Naive thymus-derived CD4-positive, alpha-beta T cell (primary cell): ENCODE measurements at regions not wholly inside any gene's neighbourhood (a gene's known extent, or its start where the extent isn't known, plus 50 kb on each side); places are given as distances from the start of the nearest gene placed in this dataset.
"Not testable (repeated sequence)": the region's sequence is repeated elsewhere in the genome, so short reads cannot be mapped to it uniquely, and the experiment has no call there.

Experiments used
- ATAC-seq: fragments of 150-1000 bp; cut with Tn5 transposase; 2 replicates; pipeline ENCODE4 v1.10.0; 2021; ENCODE audit warnings: mild to moderate bottlenecking, moderate library complexity
- CTCF ChIA-PET: fragments of 350-600 bp; sonication (Branson Sonifier 250); formaldehyde crosslinking; loops from one replicate; lab custom pipeline; 2021; ENCODE audit warnings: antibody characterized with exemption; lab: Charles Lee
- POLR2A ChIA-PET: fragments of 350-600 bp; sonication (Branson Sonifier 250); formaldehyde crosslinking; loops from one replicate; lab custom pipeline; 2021; ENCODE audit warnings: antibody characterized with exemption, inconsistent platforms; lab: Charles Lee
- DNase-seq, 9 donors: peaks; one replicate each; pipeline versions ENCODE4 v3.0.0 to v3.0.0-alpha.2; 2020 to 2022; ENCODE audit warnings: mixed read lengths in 1 of 9
- H3K27ac ChIP-seq: one replicate; pipeline ENCODE4 v1.7.0; 2013; ENCODE audit warnings: mild to moderate bottlenecking, low read depth, low read length, moderate library complexity
- H3K27me3 ChIP-seq, 2 donors: one replicate each; pipeline ENCODE4 v1.7.0; 2013; ENCODE audit warnings: low read length in 2 of 2, mild to moderate bottlenecking in 2 of 2, moderate library complexity in 2 of 2; ENCODE audit not compliant: control insufficient read depth in 2 of 2, insufficient read depth in 2 of 2
- H3K36me3 ChIP-seq, 3 experiments: 1 replicate in 2 of 3; 2 replicates in 1 of 3; pipeline ENCODE4 v1.7.0; 2013; ENCODE audit warnings: low read length in 3 of 3, mild to moderate bottlenecking in 3 of 3, moderate library complexity in 1 of 3; ENCODE audit not compliant: insufficient read depth in 3 of 3, control insufficient read depth in 2 of 3
- H3K4me1 ChIP-seq, 2 donors: one replicate each; pipeline ENCODE4 v1.7.0; 2013; ENCODE audit warnings: low read length in 2 of 2, mild to moderate bottlenecking in 2 of 2, moderate library complexity in 1 of 2; ENCODE audit not compliant: control insufficient read depth in 2 of 2, insufficient read depth in 2 of 2
- H3K4me3 ChIP-seq: 2 replicates; pipeline ENCODE4 v1.7.0; 2013; ENCODE audit warnings: mild to moderate bottlenecking, low read length
- H3K9me3 ChIP-seq, 3 experiments: 1 replicate in 2 of 3; 2 replicates in 1 of 3; pipeline ENCODE4 v1.7.0; 2013; ENCODE audit warnings: low read length in 3 of 3; ENCODE audit not compliant: control insufficient read depth in 2 of 3
- H3K27ac Mint-ChIP-seq, 9 donors: one replicate each; pipeline ENCODE4 v1.8.0; 2020 to 2022; ENCODE audit warnings: mixed read lengths in 9 of 9, mild to moderate bottlenecking in 8 of 9, moderate library complexity in 5 of 9, inconsistent platforms in 2 of 9
- H3K27me3 Mint-ChIP-seq, 5 donors: one replicate each; pipeline ENCODE4 v1.8.0; 2021 to 2022; ENCODE audit warnings: mixed read lengths in 5 of 5, mild to moderate bottlenecking in 1 of 5
- H3K36me3 Mint-ChIP-seq, 5 donors: one replicate each; pipeline ENCODE4 v1.8.0; 2020 to 2022; ENCODE audit warnings: mixed read lengths in 5 of 5, mild to moderate bottlenecking in 3 of 5, inconsistent platforms in 1 of 5
- H3K4me1 Mint-ChIP-seq, 7 donors: one replicate each; pipeline ENCODE4 v1.8.0; 2020 to 2022; ENCODE audit warnings: mixed read lengths in 7 of 7, mild to moderate bottlenecking in 3 of 7, inconsistent platforms in 1 of 7
- H3K4me3 Mint-ChIP-seq, 10 donors: one replicate each; pipeline ENCODE4 v1.8.0; 2020 to 2022; ENCODE audit warnings: mild to moderate bottlenecking in 10 of 10, mixed read lengths in 10 of 10, moderate library complexity in 6 of 10, inconsistent platforms in 2 of 10
- H3K9me3 Mint-ChIP-seq, 11 donors: one replicate each; pipeline ENCODE4 v1.8.0; 2020 to 2022; ENCODE audit warnings: mixed read lengths in 11 of 11, mild to moderate bottlenecking in 4 of 11, inconsistent platforms in 1 of 11, moderate library complexity in 1 of 11
- intact Hi-C, 2 donors: fragments of 100-400 bp; cut with micrococcal nuclease; formaldehyde crosslinking; loops; one replicate each; pipeline ENCODE4 v1.15.1; 2023

DNA sequence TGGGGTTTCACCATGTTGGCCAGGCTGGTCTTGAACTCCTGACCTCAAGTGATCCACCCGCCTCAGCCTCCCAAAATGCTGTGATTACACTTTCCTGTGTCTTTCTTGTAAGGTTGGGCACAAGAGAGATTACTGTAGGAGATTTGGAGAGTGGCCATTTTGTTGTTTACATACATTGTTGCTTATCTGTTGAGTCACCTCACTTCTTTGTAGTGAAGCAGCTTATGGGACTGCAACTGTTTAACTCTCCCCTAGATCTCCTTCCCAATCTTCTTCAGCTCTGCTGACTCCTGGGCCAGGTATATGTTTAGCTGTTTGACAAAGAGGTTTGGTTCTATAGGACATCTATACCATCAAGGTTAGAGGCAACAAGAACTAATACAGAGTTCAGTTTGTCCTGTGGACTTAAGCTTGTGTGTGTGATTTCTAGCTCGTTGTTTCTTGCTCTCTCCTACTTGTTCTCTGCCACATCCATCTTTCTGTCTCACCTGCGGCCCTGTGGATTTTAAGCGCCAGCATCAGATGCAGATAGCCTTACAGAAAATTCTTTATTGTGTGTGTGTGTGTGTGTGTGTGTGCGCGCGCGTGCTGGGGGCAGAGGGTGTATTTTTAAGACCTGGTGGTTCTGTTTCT, 95.4 kb downstream of the HAUS1 start:
- ChIA-PET POLR2A (interaction anchor here (0.7 kb wide), 1 partner anchor 40 kb away, joined by 3 read pairs; no protein-coding TSS in a partner anchor), CTCF (interaction anchor here (0.5 to 1.0 kb wide), 5 partner anchors 13 to 458 kb away, joined by 3 to 4 read pairs (median 3); a partner anchor contains a TSS)
- H3K4me3 ChIP-seq: no peak overlapping the region
- no peak overlapping the region for H3K27ac ChIP-seq
- DNase-seq (no peak), ATAC-seq (no peak)
- Mint-ChIP-seq H3K27ac (peak overlapping the region in 8 of 9 donors; percentile 12 to 78 (median 50)), H3K36me3 (peaks cover 0 to 21% (median 9%) of the 10 kb centered on the region in 5 donors), H3K4me1 (peaks cover 35 to 78% (median 72%) of the 10 kb centered on the region in 7 donors), H3K27me3 (no peaks in the 10 kb centered on the region), H3K9me3 (no peaks in the 10 kb centered on the region), H3K4me3 (peak overlapping the region in 5 of 10 donors; percentile 21 to 59 (median 29))
- H3K9me3 ChIP-seq: no peaks in the 10 kb centered on the region
- peaks cover 10 to 16% of the 10 kb centered on the region in 2 donors for H3K4me1 ChIP-seq
- no peaks in the 10 kb centered on the region for H3K27me3 ChIP-seq
- H3K36me3 ChIP-seq: no peaks in the 10 kb centered on the region
- intact Hi-C loops: no loop called here

DNA sequence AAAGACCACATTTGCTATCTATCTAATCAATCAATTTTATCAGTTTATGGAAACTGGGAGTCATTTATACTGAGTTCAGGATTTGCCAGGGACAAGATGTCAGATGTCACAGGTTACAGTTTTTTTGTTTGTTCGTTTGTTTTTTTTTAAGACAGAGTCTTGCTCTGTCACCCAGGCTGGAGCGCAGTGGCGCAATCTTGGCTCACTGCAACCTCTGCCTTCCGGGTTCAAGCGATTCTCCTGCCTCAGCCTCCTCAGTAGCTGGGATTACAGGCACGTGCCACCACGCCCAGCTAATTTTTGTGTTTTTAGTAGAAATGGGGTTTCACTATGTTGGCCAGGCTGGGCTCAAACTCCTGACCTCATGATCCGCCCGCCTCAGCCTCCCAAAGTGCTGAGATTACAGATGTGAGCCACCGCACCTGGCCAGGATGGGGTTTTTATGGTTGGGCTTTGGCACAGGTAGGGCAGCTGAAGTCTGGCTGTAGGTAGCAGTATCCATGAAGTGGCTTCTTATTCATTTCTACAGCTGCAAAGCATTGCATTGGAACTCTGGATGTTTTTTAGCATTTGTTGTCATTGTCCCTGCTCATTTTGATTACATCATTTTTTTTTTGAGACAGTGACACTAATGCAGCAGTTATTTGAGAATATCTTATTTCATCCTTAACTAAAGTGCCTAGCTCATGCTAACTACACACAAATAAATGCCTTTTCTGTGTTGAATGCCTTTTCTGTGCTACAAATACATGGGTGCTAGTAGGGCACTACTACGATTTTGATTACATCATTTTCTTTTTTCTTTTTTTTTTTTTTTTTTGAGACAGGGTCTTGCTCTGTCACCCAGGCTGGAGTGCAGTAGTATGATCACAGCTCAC, 96.2 kb downstream of the HAUS1 start:
- H3K4me3 ChIP-seq, intact Hi-C loops: not testable (repeated sequence)

GRCh38 chr18:46204143-46204542, 100.0 kb downstream of the HAUS1 start:
- intact Hi-C loops: loop anchor here in 1 of 2 donors (1.0 to 2.0 kb wide), 2 partner anchors 9 to 13 kb away; no protein-coding TSS in a partner anchor
- ATAC-seq (no peak), DNase-seq (no peak)
- H3K27me3 ChIP-seq: no peaks in the 10 kb centered on the region
- H3K4me1 ChIP-seq: peaks cover 10 to 44% of the 10 kb centered on the region in 2 donors
- peak overlapping the region in 4 of 10 donors; percentile 9 to 59 (median 28) for H3K4me3 Mint-ChIP-seq
- ChIA-PET POLR2A (no interaction called here), CTCF (interaction anchor here (0.7 to 1.4 kb wide), 3 partner anchors 27 to 31 kb away, joined by 3 to 5 read pairs (median 3); a partner anchor contains a TSS)
- no peak overlapping the region for H3K4me3 ChIP-seq
- H3K9me3 ChIP-seq: no peaks in the 10 kb centered on the region
- peaks cover 0 to 15% (median 8%) of the 10 kb centered on the region in 5 donors for H3K36me3 Mint-ChIP-seq
- H3K27me3 Mint-ChIP-seq: no peaks in the 10 kb centered on the region
- H3K9me3 Mint-ChIP-seq: no peaks in the 10 kb centered on the region
- H3K4me1 Mint-ChIP-seq: peaks cover 49 to 96% (median 85%) of the 10 kb centered on the region in 7 donors
- peaks cover 0 to 3% (median 0%) of the 10 kb centered on the region in 3 experiments for H3K36me3 ChIP-seq
- H3K27ac ChIP-seq: peak overlapping the region; percentile 5
- peak overlapping the region in 8 of 9 donors; percentile 16 to 87 (median 36) for H3K27ac Mint-ChIP-seq

More for the DNA sequence above, 96.2 kb downstream of the HAUS1 start:
- ChIA-PET CTCF (interaction anchor here (0.9 to 1.0 kb wide), 2 partner anchors 12 to 27 kb away, joined by 3 to 4 read pairs; a partner anchor contains a TSS), POLR2A (interaction anchor here (0.7 kb wide), 1 partner anchor 41 kb away, joined by 3 read pairs; no protein-coding TSS in a partner anchor)
- not testable (repeated sequence) for H3K27ac ChIP-seq, H3K27me3 ChIP-seq, H3K36me3 ChIP-seq, DNase-seq, H3K27me3 Mint-ChIP-seq, H3K9me3 ChIP-seq, H3K9me3 Mint-ChIP-seq, ATAC-seq
- peaks cover 10 to 16% of the 10 kb centered on the region in 2 donors for H3K4me1 ChIP-seq
- peak overlapping the region in 7 of 9 donors; percentile 12 to 78 (median 48) for H3K27ac Mint-ChIP-seq
- H3K4me3 Mint-ChIP-seq: peak overlapping the region in 4 of 10 donors; percentile 8 to 41 (median 28)
- H3K4me1 Mint-ChIP-seq: peaks cover 35 to 86% (median 79%) of the 10 kb centered on the region in 7 donors
- H3K36me3 Mint-ChIP-seq: peaks cover 0 to 21% (median 9%) of the 10 kb centered on the region in 5 donors

- Mint-ChIP-seq H3K27me3 (no peaks in the 10 kb centered on the region), H3K4me1 (peaks cover 61 to 97% (median 86%) of the 10 kb centered on the region in 7 donors), H3K4me3 (peak overlapping the region in 3 of 10 donors; percentile 4 to 29 (median 6)), H3K36me3 (peaks cover 4 to 16% (median 5%) of the 10 kb centered on the region in 5 donors), H3K27ac (peak overlapping the region in 7 of 9 donors; percentile 7 to 81 (median 53)), H3K9me3 (no peaks in the 10 kb centered on the region)
- no peak for DNase-seq
- POLR2A ChIA-PET: interaction anchor here (0.6 kb wide), 1 partner anchor 21 kb away, joined by 3 read pairs; no protein-coding TSS in a partner anchor
- ATAC-seq: no peak
- Histone ChIP-seq H3K9me3 (no peaks in the 10 kb centered on the region), H3K4me1 (peaks cover 24 to 59% of the 10 kb centered on the region in 2 donors), H3K4me3 (no peak overlapping the region), H3K27ac (no peak overlapping the region), H3K27me3 (no peaks in the 10 kb centered on the region), H3K36me3 (peaks cover 0 to 3% (median 0%) of the 10 kb centered on the region in 3 experiments)
- intact Hi-C loops: no loop called here
- CTCF ChIA-PET: interaction anchor here (3.2 kb wide), 1 partner anchor 35 kb away, joined by 12 read pairs; a partner anchor contains a TSS
Measured at GRCh38 chr18:46207985-46208384, 103.8 kb downstream of the HAUS1 start.

GRCh38 chr18:46209161-46209560, 105.0 kb downstream of the HAUS1 start:
- H3K9me3 Mint-ChIP-seq: no peaks in the 10 kb centered on the region
- intact Hi-C loops: no loop called here
- H3K36me3 Mint-ChIP-seq: peaks cover 4 to 16% (median 5%) of the 10 kb centered on the region in 5 donors
- H3K4me3 ChIP-seq: no peak overlapping the region
- ChIA-PET CTCF (interaction anchor here (0.6 to 3.2 kb wide), 2 partner anchors 20 to 36 kb away, joined by 4 to 12 read pairs; a partner anchor contains a TSS), POLR2A (no interaction called here)
- H3K27ac Mint-ChIP-seq: peak overlapping the region in 7 of 9 donors; percentile 13 to 75 (median 43)
- ATAC-seq (no peak), DNase-seq (no peak)
- H3K27me3 Mint-ChIP-seq: no peaks in the 10 kb centered on the region
- peaks cover 0 to 3% (median 0%) of the 10 kb centered on the region in 3 experiments for H3K36me3 ChIP-seq
- H3K4me1 ChIP-seq: peaks cover 24 to 47% of the 10 kb centered on the region in 2 donors
- no peaks in the 10 kb centered on the region for H3K9me3 ChIP-seq
- no peak overlapping the region for H3K27ac ChIP-seq
- H3K27me3 ChIP-seq: no peaks in the 10 kb centered on the region
- peaks cover 59 to 95% (median 83%) of the 10 kb centered on the region in 7 donors for H3K4me1 Mint-ChIP-seq
- H3K4me3 Mint-ChIP-seq: peak overlapping the region in 2 of 10 donors; percentile 3 to 30

DNA sequence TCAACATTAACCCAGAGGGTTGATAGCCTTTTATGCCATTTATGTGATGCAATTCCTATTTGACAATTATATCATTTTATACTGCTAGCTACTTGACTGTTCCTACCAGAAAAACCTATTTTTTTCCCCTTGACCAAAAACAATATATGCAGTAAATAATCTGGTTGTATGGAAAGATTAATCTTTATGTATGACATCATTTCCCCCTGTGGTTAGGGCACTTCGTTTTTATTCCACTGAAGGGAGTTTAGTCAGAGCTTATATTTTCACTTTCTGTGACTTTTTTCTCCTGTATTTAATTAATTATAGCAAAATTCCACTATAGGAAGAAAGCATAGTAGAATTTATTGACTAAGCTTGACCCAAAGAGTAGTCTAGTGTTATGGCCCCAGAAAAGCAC, 107.6 kb downstream of the HAUS1 start:
- H3K27ac Mint-ChIP-seq: peak overlapping the region; percentile 5 to 88 (median 75)
- H3K36me3 Mint-ChIP-seq: peaks cover 4 to 22% (median 13%) of the 10 kb centered on the region in 5 donors
- Histone ChIP-seq H3K9me3 (no peaks in the 10 kb centered on the region), H3K27ac (peak overlapping the region; percentile 38), H3K4me3 (no peak overlapping the region), H3K27me3 (no peaks in the 10 kb centered on the region), H3K4me1 (peaks cover 21 to 30% of the 10 kb centered on the region in 2 donors), H3K36me3 (peaks cover 0 to 10% (median 0%) of the 10 kb centered on the region in 3 experiments)
- no peaks in the 10 kb centered on the region for H3K27me3 Mint-ChIP-seq
- ChIA-PET POLR2A (no interaction called here), CTCF (interaction anchor here (0.6 to 2.0 kb wide), 6 partner anchors 9 to 108 kb away, joined by 3 to 13 read pairs (median 6); partner anchors contain the start of gene HAUS1)
- DNase-seq (peak in 4 of 9 donors; percentile 8 to 55 (median 26)), ATAC-seq (peak; percentile 61)
- intact Hi-C loops: loop anchor here (2.0 to 5.0 kb wide), 2 partner anchors 105 to 447 kb away; no protein-coding TSS in a partner anchor
- H3K4me3 Mint-ChIP-seq: peak overlapping the region in 9 of 10 donors; percentile 4 to 83 (median 57)
- peaks cover 44 to 95% (median 79%) of the 10 kb centered on the region in 7 donors for H3K4me1 Mint-ChIP-seq
- H3K9me3 Mint-ChIP-seq: no peaks in the 10 kb centered on the region
